ENCODE measurements at regions not wholly inside any gene's neighbourhood (a gene's known extent, or its start where the extent isn't known, plus 50 kb on each side); places are given as distances from the start of the nearest gene placed in this dataset.
A peak's percentile ranks its signal among the peaks of the same experiment; 100 is the strongest.
"Not testable (repeated sequence)": the region's sequence is repeated elsewhere in the genome, so short reads cannot be mapped to it uniquely, and the experiment has no call there.

DNA sequence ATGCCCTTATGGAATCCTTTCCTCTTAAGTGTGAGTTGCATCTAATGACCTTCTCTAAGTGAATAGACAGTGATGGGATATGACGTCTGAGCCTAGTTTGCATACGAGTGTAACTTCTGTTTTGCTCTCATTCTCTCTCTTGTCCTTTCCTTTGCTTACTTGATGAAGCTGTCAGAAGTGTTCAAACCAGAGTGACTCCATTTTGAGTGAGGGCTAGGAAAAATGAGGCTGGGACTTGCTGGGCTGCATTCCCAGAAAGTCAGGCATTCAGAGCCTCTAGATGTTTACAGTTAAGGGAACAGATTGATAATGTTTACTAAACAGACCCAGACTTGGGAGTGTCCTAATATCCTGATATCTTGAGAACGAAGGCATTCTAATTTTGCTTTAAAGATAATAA lies 311.2 kb upstream of the SOX4 start:
- DNase-seq, result not testable (repeated sequence)

DNA sequence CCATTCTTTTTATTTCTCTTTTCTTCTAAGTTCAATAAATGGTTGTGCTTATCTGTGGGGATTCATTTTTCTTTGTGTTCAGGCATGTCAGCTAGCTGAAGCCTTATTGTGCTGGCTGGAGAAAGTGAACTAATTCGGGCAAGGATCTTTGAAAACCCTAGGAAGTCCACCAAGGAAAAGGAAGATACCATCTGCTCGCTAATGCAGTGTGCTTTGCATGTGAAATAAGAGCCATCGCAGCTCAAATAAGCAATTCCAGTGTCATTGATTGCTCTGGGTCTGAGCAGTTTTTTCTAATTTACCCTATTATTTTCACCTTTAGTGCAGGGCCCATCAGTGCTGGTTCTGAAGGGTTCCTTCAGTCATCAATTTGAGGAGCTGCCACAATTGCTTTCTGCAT lies 309.4 kb upstream of the SOX4 start:
- DNase-seq, result no peak

DNA sequence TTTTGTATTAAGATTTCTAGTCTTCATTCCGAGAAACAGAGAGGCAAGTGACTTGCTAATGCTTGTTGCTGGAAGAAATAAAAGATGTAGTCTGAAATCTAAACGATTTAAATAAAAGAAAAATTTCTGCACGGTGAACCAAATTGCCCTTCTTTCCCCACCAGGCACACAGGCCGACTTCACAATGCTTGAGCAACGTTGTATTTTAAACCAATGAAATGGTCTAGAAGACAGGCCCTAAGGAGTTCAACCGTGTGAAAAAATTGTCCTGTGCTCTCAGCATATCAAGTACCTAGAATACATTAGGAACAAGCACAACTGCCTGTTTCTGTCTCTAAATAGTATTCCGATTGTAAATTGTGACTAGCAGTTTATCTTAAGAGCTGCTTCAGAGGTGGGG lies 308.8 kb upstream of the SOX4 start:
- DNase-seq, result no peak

DNA sequence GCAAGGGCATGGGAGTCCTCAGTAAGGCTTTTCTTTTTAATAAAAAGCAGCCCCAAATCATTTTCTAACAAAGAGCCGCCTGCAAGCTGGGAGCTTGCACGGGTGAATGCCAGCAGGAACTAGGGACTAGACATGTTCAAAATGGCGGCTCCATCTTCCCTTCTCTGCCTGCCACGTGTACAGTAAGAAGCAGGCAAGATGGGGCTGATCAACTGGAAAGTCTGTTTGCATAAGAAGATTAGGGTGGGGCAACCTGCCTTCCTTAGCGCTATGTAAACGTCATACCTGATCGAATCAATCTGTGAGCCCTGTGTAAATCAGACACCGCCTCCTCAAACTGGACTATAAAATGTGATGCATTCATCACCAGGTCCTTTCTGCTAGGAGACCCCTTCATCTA lies 299.4 kb upstream of the SOX4 start:
- DNase-seq, result no peak

DNA sequence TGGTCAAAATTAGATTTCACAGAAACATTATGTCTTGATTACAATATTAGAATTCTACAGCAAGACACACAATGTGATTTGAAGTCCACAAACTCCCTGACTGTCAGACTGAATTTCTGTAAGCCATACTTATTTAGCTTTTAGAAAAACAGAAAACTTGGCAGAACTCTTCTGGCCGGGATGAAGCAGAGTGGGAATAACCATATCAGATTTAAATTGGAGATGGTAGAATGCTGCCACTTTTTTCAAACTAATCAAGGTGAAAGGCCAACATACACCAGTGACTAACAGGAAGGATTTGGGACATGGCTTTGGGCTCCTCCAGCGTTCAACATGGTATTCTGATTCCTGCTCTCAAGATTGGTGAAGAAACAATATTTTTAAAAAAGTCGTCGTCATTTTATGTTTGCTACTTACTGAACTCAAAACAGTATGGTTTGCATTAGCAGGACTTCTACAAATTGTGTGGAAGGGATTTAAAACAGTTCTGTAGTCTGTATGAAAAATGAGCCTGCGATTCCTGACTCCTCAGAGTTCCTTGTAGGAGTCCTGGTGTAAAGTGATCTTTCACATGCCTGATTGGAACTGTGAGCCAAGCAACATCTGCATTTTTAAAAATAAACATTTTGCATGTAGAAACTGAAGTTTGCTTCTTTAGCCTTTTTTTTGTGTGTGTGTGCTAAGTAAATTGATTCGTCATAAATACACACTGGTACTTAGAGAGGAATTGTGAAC lies 297.9 kb upstream of the SOX4 start:
- peak; percentile 28 to 36 for DNase-seq

DNA sequence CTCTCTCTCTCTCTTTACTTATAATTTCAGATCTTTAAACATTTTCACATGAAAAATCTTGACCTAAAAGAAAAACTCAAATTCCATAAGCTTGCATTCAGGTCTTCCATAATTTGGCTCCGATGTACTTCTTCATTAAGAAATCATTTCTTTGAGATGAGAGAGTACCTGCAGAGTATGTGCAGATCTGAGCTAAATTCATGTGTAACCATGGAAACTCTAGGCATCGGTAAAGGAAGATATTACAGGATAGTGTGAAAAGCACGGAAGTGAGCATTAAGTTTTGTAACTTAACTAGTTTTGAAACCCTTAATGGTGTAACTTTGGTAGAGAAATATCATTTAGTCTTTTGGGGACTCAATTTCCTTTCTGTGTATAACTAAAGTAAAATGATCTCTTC lies 295.9 kb upstream of the SOX4 start:
- no peak for DNase-seq

DNA sequence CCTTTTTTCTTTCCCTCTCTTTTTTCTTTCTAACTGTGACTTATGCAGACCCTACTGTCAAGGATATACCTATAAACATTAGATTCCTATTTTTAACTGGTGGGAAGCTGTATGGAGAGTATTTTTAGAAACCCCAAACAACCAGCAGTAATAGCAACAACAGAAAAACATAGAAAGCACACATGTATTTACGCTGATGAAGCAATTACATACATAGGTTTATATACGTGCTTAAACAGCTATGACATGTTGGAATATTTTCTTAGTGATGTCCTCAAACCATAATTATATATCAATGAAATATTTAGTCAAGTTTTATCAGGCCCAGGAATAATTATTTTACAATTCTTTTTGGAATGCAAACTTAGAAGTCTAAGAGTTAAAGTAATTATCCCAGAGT lies 294.3 kb upstream of the SOX4 start:
- no peak for DNase-seq

DNA sequence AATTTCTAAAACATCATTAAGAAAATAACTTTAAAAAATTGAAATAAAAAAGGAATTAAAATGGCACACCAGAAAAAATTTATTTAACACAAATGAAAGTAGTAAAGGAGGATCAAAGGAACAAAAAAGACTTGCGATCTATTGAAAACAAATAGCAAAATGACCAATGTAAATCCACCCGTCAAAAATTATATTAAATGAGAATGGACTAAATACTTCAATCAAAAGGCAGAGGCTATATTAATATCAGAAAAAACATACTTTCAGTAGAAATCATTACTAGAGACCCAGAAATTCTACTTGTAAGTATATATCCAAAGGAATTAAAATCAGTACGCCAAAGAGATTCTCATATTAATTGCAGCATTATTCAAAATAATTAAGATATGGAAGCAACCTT lies 293.1 kb upstream of the SOX4 start:
- DNase-seq, result no peak

DNA sequence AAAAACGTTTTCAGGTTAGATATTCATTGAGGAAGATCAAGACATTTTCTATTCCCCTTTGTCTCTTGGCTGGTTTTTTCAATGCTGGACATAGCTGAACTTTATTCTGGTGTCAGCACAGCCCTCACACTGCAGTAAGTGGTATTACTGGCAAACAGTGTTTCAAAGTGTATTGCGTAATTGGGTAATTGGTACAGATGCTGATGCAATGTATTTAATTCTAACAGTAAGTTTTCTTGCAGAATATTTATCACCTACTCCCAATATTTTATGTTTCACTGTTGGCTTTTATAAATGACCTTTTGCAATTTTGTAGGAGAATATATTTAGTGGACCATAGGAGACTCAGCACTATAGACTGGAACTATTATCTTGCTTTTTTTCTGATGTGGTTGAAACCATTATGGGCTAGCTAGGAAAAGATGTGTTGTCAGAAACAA lies 287.6 kb upstream of the SOX4 start:
- DNase-seq, result peak; percentile 68 to 73

DNA sequence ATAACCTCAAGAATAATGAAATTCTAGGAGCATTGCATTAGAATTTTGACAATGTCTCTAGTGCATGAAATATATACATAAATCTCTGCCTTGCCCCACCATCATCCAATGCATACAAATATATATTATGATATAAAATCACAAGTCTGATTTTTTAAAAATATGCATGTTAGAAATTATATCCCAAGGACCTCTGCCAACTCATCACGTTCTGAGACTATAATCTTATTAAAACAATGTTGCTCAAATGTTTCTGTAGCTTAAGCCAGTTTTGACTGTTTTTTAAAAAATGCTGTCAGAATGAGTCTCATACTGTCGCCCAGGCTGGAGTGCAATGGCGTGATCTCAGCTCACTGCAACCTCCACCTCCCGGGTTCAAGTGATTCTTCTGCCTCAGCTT lies 287.0 kb upstream of the SOX4 start:
- peak; percentile 23 for DNase-seq

DNA sequence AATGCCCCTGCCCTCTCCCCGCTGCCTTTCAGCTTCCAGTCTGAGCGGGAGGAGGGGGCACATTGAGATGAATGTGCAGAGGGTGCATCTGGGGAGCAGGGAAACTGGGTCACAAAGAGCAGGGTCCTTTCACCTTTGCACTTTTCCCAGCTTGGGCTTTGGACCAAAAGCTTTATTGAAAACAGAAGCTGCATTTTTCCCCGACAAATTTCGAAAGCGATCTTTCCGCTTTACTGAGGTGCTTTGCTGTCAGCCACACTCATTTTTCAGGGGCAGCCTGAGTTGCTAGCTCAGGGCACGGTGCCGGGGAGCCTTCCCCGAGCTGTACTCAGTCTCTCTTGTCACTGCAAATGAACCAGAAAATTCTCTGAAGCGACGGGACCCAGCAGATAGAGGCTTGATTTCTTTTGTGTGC lies 283.7 kb upstream of the SOX4 start:
- DNase-seq, result no peak

DNA sequence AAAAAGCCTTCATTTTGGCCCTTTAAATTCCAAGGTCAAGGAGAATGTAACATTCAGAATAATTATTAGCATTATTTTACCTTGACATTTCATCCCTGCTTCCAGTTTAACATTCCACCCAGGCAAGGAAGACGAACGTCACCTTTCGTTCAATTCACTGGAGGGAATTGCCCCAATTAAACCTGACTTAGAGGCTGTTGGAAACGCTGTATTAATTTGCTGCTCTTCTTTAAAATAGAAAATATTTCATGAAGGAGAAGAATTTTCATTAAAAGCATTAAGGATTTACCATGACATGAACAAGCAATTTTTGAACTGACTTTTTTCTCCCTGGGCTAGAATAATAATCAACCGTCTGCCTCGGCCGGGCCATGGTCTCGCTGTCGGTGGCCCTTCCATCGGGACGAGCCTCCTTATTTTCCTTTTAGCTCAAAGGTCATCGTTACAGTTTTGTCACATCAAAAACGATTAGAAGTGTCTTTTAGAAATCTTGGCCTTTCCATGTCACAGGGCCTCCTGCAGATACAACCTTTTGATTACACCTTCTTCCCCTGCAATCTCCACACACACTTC lies 282.9 kb upstream of the SOX4 start:
- DNase-seq, result no peak

DNA sequence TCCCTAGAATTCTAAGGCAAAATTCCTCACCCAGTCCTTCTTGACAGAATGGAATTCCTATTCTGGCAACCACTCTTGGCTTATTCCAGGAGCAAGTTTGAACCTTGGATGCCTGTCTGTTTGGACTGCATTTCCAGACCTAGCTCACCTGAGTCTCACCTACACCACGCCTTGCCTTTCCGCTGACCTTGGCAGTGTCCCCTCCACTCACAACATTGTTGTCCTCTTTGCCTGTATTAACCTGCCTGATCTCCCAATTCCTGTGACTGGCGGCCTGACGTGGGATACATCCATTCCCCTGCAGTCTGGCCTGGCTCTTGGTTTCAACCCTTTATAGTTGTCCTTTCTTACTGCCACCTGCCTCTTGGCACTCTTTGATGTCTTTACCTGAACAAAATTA lies 281.4 kb upstream of the SOX4 start:
- no peak for DNase-seq

DNA sequence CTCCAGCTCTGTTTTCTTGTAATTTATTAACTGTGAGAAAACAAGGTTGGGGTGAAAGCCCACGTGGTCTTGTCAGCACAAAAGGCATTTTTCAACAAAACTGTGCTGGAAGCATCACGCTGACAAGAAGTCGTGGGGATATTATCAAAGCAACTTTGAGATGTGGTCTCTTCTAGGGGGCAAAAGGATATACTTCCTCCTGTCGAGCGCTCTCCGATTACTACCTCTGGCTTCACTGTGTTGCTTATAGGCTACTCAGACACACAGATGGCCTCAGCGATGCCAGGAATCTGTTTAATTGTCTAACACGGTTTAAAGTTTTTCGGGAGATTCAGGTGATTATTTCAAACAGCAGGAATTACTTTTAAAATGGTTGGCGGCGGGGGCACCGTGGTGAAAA lies 275.9 kb upstream of the SOX4 start:
- no peak for DNase-seq

DNA sequence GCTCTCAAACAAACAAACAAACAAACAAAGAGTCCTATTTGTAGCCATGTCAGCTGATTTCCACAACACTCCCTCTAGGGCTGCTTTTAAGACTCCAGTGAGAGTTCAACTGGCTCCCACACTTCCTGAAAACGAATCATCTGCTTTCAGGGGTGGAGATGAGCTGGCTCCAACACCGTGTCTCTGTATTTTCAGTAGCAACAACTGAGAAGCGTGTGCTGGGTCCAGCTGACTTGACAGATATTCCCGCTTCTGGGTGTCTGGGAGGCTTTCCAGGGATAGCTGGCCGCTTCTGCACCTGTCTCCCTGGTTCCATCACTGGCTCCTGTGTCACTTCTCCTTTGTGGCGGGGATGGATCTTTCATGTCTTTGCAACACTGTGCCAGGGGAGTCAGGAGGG lies 272.5 kb upstream of the SOX4 start:
- no peak for DNase-seq

DNA sequence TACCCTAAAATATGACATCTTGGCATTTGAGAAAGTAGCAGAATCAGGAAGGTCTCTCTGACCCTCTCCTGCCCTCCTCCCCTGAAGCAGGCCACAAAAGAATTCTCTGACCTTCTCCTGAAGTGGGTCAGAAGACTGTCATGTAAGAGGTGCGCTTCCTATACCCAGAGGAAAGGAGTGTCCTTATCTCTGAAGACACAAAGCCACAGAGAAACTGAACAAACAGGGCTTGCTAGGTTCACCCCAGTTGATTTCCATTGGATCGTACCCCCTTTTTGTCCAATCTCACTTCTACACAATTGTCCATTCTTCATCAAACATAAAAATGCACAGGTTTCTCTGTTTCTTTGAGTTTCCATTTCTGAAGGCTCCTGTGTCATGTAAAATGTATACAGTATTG lies 272.0 kb upstream of the SOX4 start:
- DNase-seq, result no peak

DNA sequence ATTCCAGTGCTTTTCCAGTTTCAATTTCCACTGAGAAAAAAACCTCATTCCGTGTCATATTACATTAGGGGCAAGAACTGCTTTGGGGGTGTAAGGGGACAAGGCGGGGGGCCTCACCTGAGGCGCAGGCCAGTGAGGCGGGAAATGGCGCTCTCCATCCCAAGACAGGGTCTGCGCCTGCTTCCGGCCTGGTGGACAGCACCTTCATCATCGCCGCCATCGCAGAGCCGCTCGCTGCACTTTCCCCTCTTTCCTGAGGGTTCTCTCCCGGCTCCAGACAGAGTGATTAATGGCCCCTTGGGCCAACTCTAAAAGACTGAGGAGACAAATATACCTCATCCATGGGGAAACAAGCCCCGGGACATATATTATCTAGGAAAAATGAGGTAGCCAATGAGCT lies 270.0 kb upstream of the SOX4 start:
- DNase-seq, result no peak

DNA sequence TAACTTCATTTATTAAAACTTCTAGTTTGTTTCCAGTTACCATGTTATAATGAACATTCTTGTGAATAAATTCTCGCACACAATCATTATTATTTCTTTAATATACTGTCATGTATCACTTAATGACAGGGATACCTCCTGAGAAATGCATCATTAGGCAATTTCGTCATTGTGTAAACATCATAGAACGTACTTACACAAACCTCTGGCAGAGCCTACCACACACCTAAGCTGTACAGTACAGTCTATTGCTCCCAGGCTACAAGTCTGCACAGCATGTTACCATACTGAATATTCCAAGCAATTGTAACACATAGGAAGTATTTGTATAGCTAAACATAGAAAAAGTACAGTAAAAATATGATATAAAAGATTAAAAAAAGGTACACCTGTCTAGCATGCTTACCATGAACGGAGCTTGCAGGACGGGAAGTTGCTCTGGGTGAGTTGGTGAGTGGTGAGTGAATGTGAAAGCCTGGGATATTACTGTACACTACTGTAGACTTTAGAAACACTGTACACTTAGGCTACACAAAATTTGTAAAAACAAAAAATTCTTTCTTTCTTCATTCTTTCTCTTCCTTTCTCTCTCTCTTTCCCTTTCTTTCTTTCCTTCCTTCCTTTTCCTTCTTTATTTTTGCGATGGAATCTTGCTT lies 268.2 kb upstream of the SOX4 start:
- no peak for DNase-seq

DNA sequence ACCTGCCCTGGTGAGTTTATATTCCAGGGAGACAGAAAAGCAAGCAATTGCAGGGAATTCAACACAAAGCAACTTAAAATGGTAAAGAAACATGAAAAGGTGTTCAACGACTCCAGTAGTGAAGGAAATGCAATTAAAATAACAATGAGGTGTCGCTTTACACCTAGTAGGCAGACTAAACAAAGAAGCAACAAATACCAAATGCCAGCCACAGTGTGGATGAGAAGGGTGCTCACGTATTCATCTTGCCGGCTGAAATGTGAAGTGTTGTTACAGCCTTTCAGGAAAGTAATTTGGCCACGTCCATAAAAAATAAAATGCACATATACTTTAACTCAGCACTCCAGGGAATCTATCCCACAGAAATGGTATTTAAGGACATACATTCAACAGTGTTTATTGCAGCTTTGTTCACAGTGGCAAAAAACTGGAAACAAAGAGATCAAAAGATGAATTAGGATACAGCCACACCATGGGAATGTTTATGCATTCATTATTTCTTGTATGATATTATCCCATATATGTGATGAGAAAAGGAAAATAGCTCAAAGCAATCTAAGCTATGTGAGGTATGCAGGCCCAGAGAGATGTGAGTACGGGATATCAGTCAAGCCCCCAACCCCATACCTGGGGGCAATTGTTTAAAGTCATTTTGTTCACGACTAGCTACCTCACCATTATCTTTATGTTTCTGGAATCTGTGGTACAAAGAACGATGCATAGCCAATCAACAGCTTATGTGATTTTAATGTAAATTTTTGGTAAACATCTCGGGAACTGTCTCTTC lies 266.0 kb upstream of the SOX4 start:
- DNase-seq, result no peak

DNA sequence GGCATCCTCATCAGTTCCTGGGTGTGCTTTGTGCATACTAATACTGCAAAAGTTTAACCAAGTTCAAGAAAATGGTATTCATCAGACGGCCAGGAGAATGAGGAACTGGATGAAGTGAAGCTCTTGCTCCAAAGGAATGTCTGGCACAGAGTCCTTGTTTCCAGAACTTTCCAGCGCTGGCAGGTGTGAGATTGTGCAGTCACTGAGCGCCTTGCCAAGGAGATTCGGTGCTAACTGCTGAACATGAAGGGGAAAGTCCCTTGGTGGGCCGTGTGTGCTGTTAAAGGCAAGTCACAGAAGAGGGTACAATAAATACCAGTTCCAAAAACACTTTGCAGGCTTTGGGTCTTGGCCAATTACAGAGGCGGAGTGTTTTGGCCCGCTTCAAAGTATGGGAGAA lies 262.3 kb upstream of the SOX4 start:
- DNase-seq, result peak in 1 of 2 donors; percentile 36

DNA sequence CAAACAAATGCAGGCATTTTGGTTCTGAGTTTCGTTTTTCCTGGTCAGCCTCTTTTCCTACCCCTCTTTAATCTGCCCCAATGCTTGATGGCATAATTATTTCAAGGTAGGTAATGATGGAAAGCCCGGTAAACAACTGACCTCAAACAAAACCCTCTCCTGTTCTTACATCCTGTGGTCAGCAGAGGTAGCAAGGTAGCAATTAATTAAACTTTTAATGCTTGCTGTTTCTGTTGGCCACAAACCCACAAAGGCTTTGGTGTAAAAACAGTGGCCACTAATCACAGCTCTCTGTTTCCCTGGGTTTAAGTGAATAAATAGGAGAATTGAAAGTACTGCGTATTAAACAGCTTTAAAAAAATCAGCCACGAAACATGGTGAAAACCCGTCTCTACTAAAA lies 261.5 kb upstream of the SOX4 start:
- no peak for DNase-seq

DNA sequence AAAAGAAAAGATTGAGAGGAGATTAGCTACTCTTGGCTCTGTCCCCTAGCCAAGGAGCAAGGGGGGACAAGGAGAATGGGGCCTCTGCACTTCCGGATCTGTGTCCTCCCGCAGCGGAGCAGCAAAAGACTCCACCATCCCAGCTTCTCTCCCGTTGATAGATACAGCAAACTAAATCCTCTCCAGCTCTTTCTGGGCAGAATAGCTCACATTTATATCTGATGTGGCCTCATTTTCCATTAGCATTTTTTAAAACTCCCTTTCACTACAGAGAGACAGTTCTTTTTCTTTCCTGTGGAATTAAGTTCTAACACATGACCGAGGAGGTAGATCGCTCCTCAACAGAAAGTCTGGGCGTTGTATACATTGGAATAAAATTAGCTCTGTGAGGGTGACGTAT lies 260.9 kb upstream of the SOX4 start:
- no peak for DNase-seq

DNA sequence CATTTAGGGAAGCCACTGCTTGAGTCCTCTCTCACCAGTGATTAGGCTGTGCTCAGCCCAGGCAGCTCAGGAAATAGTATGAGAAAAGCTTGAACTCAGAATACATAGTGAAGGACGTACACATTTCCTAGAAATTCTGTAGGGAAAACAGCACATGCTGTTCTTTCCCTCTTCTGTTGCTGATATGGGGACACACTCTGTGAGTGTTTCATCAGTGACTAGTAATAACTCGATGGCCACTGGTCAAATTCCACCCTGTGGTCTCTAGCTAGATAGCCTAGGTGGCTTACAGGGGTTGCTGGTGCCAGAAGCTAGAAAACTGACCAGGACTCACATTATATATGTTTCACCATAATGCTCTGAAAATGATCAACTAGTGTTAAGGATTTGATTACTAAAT lies 259.8 kb upstream of the SOX4 start:
- no peak for DNase-seq
